HG02840 (cell line): ENCODE measurements at regions not wholly inside any gene's neighbourhood (a gene's known extent, or its start where the extent isn't known, plus 50 kb on each side); places are given as distances from the start of the nearest gene placed in this dataset.
"Not testable (repeated sequence)": the region's sequence is repeated elsewhere in the genome, so short reads cannot be mapped to it uniquely, and the experiment has no call there.

ENCODE experiments used
- ATAC-seq: cut with Tn5 transposase; IDR thresholded peaks from one replicate; pipeline ENCODE4 v1.9.1; 2021; ENCODE audit warnings: mild to moderate bottlenecking, moderate library complexity, moderate number of reproducible peaks; ENCODE audit not compliant: unreplicated experiment, low FRiP score

- ATAC-seq: no peak
Observed at GRCh38 chr2:190005513-190005912, 57.0 kb downstream of the MSTN start.

GRCh38 chr2:189999661-190000060, 62.9 kb downstream of the MSTN start:
- ATAC-seq: no peak

- not testable (repeated sequence) for ATAC-seq
Observed at GRCh38 chr2:189998665-189999064, 63.9 kb downstream of the MSTN start.

GRCh38 chr2:189997016-189997415, 65.5 kb downstream of the MSTN start:
- no peak for ATAC-seq

- no peak for ATAC-seq
Observed at GRCh38 chr2:189995679-189996078, 66.8 kb downstream of the MSTN start.

GRCh38 chr2:189982780-189983394, 79.6 kb downstream of the MSTN start:
- no peak for ATAC-seq

GRCh38 chr2:189982087-189982486, 80.4 kb downstream of the MSTN start:
- no peak for ATAC-seq

- ATAC-seq: not testable (repeated sequence)
Observed at GRCh38 chr2:189976488-189976887, 86.0 kb downstream of the MSTN start.

GRCh38 chr2:189960346-189960745, 102.2 kb downstream of the MSTN start:
- ATAC-seq: no peak

- ATAC-seq: no peak
Observed at GRCh38 chr2:189959450-189959849, 103.1 kb downstream of the MSTN start.

GRCh38 chr2:189954989-189955388, 107.5 kb downstream of the MSTN start:
- no peak for ATAC-seq

GRCh38 chr2:189952536-189953109, 109.9 kb downstream of the MSTN start:
- ATAC-seq: peak; percentile 87

- no peak for ATAC-seq
Observed at GRCh38 chr2:189951791-189952535, 110.6 kb downstream of the MSTN start.

GRCh38 chr2:189943009-189943408, 119.5 kb downstream of the MSTN start:
- ATAC-seq: no peak

- no peak for ATAC-seq
Observed at GRCh38 chr2:189940913-189941312, 121.6 kb downstream of the MSTN start.

GRCh38 chr2:189937691-189938090, 124.8 kb downstream of the MSTN start:
- ATAC-seq: no peak

GRCh38 chr2:189933911-189934399, 128.6 kb downstream of the MSTN start:
- ATAC-seq: no peak

- ATAC-seq: no peak
Observed at GRCh38 chr2:189933041-189933440, 129.5 kb downstream of the MSTN start.

GRCh38 chr2:189927823-189928222, 134.7 kb downstream of the MSTN start:
- no peak for ATAC-seq
